Ascending aorta (tissue), 2 donors: ENCODE measurements at regions not wholly inside any gene's neighbourhood (a gene's known extent, or its start where the extent isn't known, plus 50 kb on each side); places are given as distances from the start of the nearest gene placed in this dataset.

Source experiments
- DNase-seq, 2 donors: peaks; one replicate each; pipeline ENCODE4 v3.0.0-alpha.2; 2019; ENCODE audit warnings: low spot score in 2 of 2
- H3K27ac ChIP-seq, 2 donors: fragments of 200-600 bp; sonication (generic); one replicate each; pipeline ENCODE4 v1.5.1; 2016 to 2017; ENCODE audit warnings: mild to moderate bottlenecking in 1 of 2
- H3K27me3 ChIP-seq: fragments of 200-600 bp; sonication (generic); one replicate; pipeline ENCODE4 v1.5.1; 2017
- H3K36me3 ChIP-seq, 2 donors: fragments of 200-600 bp; sonication (generic); one replicate each; pipeline ENCODE4 v1.5.1; 2016
- H3K4me1 ChIP-seq, 2 donors: fragments of 200-600 bp; sonication (generic); one replicate each; pipeline ENCODE4 v1.5.1; 2016 to 2017; ENCODE audit warnings: mild to moderate bottlenecking in 1 of 2
- H3K4me3 ChIP-seq, 2 donors: fragments of 200-600 bp; sonication (generic); one replicate each; pipeline ENCODE4 v1.5.1; 2016 to 2017; ENCODE audit warnings: mild to moderate bottlenecking in 1 of 2
- H3K9me3 ChIP-seq, 2 donors: fragments of 200-600 bp; sonication (generic); one replicate each; pipeline ENCODE4 v1.5.1; 2016
- CTCF ChIP-seq, 3 experiments: fragments of 200-600 bp in 2 of 3; fragments of 450-650 bp in 1 of 3; sonication (generic) in 2 of 3; IDR thresholded peaks; one replicate each; pipeline ENCODE4 v1.5.1; 2016 to 2019; ENCODE audit warnings: antibody characterized with exemption in 3 of 3, mild to moderate bottlenecking in 1 of 3, moderate library complexity in 1 of 3
- intact Hi-C: fragments of 100-400 bp; cut with DNase I; formaldehyde crosslinking; loops from one replicate; pipeline ENCODE4 v1.15.1; 2023

DNA sequence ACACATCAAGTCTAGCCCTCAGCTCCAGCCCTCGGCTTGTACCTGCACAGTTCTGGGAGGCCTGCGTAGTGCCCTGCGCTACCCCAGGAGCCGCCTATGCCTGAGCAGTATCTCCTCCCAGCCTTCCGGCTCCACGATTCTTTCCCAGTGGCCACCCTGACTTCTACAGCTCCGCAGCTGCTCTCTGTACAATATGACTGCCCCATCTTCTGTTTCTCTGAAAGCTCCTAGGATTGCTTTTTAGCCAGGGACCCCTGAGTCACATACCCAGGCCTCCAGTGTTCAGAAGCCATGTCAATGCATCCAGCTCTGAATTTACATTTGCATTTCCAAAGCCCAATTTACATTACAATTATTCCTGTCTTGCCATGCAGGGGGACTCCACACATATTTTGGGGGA is 135.5 kb downstream of the PJA1 start:
- Histone ChIP-seq H3K36me3 (no peaks in the 10 kb centered on the region), H3K9me3 (no peaks in the 10 kb centered on the region), H3K27me3 (no peaks in the 10 kb centered on the region), H3K4me3 (no peak overlapping the region), H3K27ac (no peak overlapping the region), H3K4me1 (no peaks in the 10 kb centered on the region)
- peak in 1 of 2 donors; percentile 44 for DNase-seq
- TF ChIP-seq CTCF (IDR thresholded peaks at IDR 0.05) = no peak
- intact Hi-C loops = loop anchor here (10.0 kb wide), 2 partner anchors 55 to 135 kb away; no protein-coding TSS in a partner anchor

DNA sequence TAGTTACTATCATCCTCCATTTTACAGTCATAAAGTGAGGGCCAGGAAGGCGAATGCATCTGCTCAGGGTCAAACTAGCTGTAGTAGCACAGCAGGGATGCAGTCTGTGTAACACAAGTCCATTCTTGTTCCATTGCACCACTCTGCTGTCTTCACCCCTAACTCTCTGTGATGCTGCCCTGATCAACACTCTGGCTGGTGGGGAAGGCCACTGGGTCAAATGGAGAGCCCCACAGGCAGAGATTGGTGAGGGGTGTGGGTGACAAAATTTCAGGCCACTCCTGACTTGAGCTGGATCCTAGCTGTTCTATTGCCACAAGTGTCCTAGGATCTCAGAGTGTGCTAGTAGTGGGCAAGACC is 136.5 kb downstream of the PJA1 start:
- no peak for TF ChIP-seq CTCF (IDR thresholded peaks at IDR 0.05)
- Histone ChIP-seq H3K9me3 (no peaks in the 10 kb centered on the region), H3K27me3 (no peaks in the 10 kb centered on the region), H3K4me1 (peaks cover 0 to 3% of the 10 kb centered on the region in 2 donors), H3K4me3 (no peak overlapping the region), H3K36me3 (no peaks in the 10 kb centered on the region), H3K27ac (no peak overlapping the region)
- no peak for DNase-seq
- intact Hi-C loops = loop anchor here (10.0 kb wide), 1 partner anchor 134 kb away; no protein-coding TSS in a partner anchor

- no peaks in the 10 kb centered on the region for H3K27me3 ChIP-seq
- intact Hi-C loops = loop anchor here (10.0 kb wide), 1 partner anchor 133 kb away; no protein-coding TSS in a partner anchor
- H3K27ac ChIP-seq = no peak overlapping the region
- DNase-seq = no peak
- H3K9me3 ChIP-seq = no peaks in the 10 kb centered on the region
- no peak for TF ChIP-seq CTCF (IDR thresholded peaks at IDR 0.05)
- no peak overlapping the region for H3K4me3 ChIP-seq
- H3K36me3 ChIP-seq = no peaks in the 10 kb centered on the region
- peaks cover 0 to 3% of the 10 kb centered on the region in 2 donors for H3K4me1 ChIP-seq
Observed at GRCh38 chrX:69028006-69028760, 137.1 kb downstream of the PJA1 start.

DNA sequence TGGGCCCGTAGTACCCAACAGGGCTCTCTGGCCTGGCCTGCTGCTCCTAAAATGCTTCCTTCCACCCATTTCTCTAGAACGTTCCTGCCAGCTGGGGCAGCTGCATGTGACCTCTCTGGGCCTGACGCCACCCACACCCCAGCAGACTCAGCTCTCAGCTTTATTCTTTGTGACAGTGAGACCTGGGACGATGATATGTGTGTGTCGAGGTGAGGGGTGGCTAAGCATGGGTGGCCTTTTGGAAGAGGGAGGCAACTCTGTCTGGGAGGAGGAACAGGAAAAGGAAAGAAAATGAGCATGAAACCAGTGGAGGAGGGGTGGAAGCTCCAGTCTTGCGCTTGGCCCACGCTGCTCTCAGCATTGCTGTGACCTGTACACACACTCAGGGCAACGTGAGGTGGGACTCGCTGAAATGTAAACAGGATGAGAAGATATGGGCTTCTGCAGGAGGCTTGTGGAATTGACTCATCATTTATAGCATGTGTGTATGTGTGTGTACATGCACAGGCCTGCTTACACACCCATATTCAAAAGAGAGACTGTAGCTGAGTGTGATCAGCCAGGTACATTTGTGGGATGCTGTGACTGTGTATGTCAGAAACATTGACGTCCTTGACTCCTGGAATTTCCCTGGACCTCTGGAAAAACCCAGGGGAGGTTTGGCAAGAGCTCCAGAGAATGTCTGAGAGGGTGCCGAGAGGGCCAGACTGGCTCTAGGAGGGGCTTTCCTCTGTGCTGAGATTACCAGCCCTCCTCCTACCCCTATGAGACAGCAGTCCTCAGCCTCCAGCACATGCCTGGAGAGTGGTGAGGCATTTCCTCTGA is 137.9 kb downstream of the PJA1 start:
- intact Hi-C loops = loop anchor here (10.0 kb wide), 1 partner anchor 133 kb away; no protein-coding TSS in a partner anchor
- no peak for TF ChIP-seq CTCF (IDR thresholded peaks at IDR 0.05)
- no peak overlapping the region for H3K27ac ChIP-seq

DNA sequence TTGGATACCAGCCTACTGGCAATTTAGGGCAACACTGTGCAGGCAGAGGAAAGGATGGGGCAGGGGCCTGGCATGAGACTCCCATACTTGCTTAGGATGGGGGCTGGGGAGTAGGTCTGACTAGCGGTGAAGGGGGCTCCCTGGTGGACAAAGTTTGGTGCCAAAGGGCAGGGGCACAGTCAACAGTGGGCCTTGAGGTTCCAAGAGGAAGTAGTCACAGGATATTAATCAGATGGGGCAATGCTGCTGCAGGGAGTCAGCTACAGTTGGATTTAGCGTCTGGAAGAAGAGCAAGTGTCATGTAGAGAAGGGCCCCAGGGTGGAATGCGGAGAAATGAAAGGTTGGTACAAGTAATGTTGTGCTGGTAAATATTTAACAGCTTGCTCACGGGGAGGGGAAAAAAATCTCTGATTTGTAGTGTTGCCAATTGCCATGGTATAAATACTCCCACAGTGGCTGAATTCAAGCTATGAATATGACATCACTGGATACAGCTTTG is 139.4 kb downstream of the PJA1 start:
- Histone ChIP-seq H3K9me3 (no peaks in the 10 kb centered on the region), H3K27me3 (no peaks in the 10 kb centered on the region), H3K4me3 (no peak overlapping the region), H3K4me1 (peaks cover 0 to 3% of the 10 kb centered on the region in 2 donors), H3K36me3 (no peaks in the 10 kb centered on the region), H3K27ac (no peak overlapping the region)
- TF ChIP-seq CTCF (IDR thresholded peaks at IDR 0.05) = no peak
- intact Hi-C loops = loop anchor here (10.0 kb wide), 1 partner anchor 131 kb away; no protein-coding TSS in a partner anchor
- DNase-seq = no peak

More for the DNA sequence above, 137.9 kb downstream of the PJA1 start:
- Histone ChIP-seq H3K27me3 (no peaks in the 10 kb centered on the region), H3K36me3 (no peaks in the 10 kb centered on the region), H3K4me1 (peaks cover 0 to 3% of the 10 kb centered on the region in 2 donors), H3K4me3 (no peak overlapping the region), H3K9me3 (no peaks in the 10 kb centered on the region)
- DNase-seq = peak in 1 of 2 donors; percentile 44
